ENCODE measurements at regions not wholly inside any gene's neighbourhood (a gene's known extent, or its start where the extent isn't known, plus 50 kb on each side); places are given as distances from the start of the nearest gene placed in this dataset.

DNA sequence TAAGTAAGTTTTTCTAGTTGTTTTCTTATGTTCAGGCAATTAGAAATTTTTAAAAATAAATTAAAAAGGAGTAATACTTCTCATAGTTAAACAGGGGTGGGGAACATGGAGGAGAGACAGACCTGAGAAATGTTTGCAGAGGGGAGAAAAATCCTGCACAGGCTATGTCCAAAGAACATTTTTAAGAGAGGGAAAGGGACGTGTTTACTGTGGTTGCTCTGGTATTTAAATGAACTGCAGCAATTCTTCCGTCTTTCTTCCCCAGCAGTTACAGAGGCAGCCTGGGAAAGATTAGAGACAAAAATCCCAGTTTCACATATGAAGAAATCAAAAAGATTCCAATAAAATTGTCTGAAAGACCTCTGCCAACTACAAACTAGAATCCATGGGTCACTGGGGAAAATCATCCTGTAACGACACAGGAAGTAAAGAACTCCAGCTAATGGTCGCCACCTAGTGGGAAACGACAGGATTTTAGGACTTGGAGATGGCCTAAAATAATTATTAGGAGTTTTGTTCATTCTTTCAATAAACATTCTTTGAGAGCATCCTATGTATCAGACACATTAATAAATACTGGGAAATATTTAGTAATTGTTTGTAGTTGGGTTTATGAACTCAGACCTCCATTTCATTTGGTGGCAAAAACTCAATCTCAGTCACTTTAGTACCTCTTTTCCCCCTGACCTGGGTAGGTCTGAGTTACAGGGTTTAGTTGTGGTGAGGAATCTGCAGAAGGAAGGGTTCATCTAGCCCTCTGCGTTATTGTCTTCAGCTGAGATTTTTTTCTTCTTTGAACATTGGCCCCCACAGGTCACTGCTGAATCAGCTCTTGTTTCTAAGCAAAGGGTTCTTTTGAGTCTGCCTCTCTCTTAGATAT, 69.9 kb upstream of the GOLIM4 start:
- TF ChIP-seq POLR2AphosphoS5 (IDR thresholded peaks at IDR 0.05) (no peak), EZH2 (IDR thresholded peaks at IDR 0.05; ENCODE audit: borderline replicate concordance, insufficient read depth, low read length, poor library complexity, severe bottlenecking) (no peak), TAF1 (IDR thresholded peaks at IDR 0.05; ENCODE audit: low read depth) (no peak), SMC3 (conservative IDR thresholded peaks at IDR 0.05; ENCODE audit: poor library complexity) (peak; percentile 95)
- TF ChIP-seq, protein P1, sequence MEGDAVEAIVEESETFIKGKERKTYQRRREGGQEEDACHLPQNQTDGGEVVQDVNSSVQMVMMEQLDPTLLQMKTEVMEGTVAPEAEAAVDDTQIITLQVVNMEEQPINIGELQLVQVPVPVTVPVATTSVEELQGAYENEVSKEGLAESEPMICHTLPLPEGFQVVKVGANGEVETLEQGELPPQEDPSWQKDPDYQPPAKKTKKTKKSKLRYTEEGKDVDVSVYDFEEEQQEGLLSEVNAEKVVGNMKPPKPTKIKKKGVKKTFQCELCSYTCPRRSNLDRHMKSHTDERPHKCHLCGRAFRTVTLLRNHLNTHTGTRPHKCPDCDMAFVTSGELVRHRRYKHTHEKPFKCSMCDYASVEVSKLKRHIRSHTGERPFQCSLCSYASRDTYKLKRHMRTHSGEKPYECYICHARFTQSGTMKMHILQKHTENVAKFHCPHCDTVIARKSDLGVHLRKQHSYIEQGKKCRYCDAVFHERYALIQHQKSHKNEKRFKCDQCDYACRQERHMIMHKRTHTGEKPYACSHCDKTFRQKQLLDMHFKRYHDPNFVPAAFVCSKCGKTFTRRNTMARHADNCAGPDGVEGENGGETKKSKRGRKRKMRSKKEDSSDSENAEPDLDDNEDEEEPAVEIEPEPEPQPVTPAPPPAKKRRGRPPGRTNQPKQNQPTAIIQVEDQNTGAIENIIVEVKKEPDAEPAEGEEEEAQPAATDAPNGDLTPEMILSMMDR (IDR thresholded peaks at IDR 0.05; ENCODE audit: poor library complexity, severe bottlenecking) = peak; percentile 88
